Islet of Langerhans (tissue), 1 donor: ENCODE measurements at regions not wholly inside any gene's neighbourhood (a gene's known extent, or its start where the extent isn't known, plus 50 kb on each side); places are given as distances from the start of the nearest gene placed in this dataset.

Source experiments
- FAIRE-seq: peaks from one replicate; lab custom pipeline; 2011; peaks lifted over from hg19 to GRCh38; lab: Jason Lieb, UNC

GRCh38 chr12:91920276-91920675 is 225.4 kb downstream of the BTG1 start:
- FAIRE-seq, result no peak

DNA sequence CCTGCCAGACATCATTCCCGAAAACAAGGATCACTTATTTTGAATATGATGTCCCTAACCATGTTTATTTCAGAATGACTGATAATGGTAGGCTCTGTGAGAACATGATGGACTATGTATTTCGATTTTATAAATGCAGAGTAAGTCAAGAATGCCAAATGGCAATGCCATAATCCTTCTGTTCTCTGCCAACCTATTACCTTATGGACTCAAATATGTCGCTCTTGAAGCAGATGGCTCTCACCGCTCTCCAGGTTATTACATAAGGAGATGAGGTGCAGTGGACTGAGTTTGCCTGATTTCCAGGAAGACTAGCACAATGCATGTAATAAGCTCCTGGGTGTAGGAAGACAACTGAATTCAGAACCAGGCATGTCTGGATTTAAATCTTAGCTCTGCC is 227.2 kb downstream of the BTG1 start:
- no peak for FAIRE-seq

GRCh38 chr12:91914701-91915100 is 230.9 kb downstream of the BTG1 start:
- no peak for FAIRE-seq

- FAIRE-seq, result no peak
These were observed 232.0 kb downstream of the BTG1 start for GRCh38 chr12:91913651-91914050.

DNA sequence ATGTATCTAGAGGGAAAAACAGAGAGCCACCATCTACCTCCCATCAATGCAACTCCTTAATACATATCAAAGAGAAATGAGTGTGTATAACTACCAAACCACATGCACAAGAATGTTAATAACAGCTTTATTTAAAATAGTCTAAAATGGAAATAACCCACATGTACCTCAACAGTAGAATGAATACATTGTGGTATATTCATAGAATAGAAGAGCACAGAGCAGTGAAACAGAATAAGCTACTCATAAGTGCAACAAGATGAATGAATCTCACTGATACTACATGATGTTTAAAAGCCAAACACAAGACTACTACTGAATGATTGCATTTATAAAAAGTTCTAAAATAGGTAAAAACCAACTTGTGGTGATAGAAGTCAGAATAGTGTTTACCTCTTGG is 232.5 kb downstream of the BTG1 start:
- no peak for FAIRE-seq

DNA sequence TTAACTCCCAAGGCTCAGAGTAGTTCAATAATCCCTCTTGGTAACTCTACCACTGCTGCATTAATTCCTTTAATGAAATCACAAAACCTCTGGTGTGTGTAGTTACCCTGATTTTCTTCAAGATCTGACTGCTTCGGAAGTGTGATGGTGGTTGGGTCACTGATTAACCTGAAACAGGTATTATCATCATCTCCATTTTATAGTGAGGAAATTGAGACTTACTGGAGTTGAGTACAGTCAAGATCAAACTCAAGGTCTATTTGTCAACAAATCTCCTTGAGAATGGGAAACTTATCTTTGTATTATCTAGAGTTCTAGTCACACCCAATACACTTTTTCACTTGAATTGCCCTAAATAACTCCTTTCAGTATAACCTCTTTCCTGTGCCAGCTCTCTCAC is 233.5 kb downstream of the BTG1 start:
- FAIRE-seq, result no peak

DNA sequence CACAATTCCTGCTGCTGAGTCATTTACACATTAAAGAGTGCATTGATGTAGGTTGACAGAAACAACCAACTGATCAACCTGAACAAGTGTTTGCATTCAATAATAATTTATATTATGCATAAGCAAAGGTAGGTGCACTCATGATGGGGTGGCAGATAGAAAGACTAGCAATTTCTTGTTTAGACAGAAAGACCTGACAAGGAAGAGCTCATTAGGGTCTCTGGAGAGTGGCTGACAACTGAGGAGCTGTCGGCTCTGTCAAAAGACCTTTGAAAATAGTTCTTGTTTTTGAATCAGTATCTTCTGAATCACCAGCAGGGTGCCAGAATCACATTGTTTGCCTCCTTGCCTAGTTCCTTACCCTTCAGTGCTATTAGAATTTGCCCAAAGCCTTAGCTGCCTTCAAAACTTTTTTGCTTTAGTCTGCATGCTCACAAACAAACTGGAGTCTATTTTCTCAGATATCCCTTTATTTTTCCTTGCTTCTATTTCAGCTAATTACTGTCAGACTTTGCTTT is 234.7 kb downstream of the BTG1 start:
- FAIRE-seq, result no peak

GRCh38 chr12:91902860-91903683 is 242.6 kb downstream of the BTG1 start:
- FAIRE-seq, result no peak

GRCh38 chr12:91901381-91902074 is 244.1 kb downstream of the BTG1 start:
- FAIRE-seq, result no peak

- no peak for FAIRE-seq
These were observed 244.7 kb downstream of the BTG1 start for GRCh38 chr12:91900971-91901370.

DNA sequence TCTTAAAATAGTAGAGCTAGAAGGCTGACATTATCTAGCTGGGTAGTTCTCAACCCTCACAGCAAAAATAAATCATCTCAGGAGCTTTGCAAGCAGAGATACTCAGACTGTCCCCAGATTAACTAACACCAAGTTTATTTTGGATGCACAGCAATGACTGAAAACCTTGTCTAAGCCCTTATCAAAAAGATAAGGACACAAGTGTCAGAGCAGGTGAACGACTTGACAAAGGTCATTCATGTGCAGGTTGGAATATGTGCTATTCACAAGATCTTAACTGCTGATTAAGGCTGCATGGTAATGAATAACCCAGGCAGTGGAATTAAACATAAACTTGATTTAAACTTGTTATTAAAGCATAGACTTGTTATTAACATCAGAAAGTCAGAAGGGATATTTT is 246.6 kb downstream of the BTG1 start:
- FAIRE-seq, result no peak

DNA sequence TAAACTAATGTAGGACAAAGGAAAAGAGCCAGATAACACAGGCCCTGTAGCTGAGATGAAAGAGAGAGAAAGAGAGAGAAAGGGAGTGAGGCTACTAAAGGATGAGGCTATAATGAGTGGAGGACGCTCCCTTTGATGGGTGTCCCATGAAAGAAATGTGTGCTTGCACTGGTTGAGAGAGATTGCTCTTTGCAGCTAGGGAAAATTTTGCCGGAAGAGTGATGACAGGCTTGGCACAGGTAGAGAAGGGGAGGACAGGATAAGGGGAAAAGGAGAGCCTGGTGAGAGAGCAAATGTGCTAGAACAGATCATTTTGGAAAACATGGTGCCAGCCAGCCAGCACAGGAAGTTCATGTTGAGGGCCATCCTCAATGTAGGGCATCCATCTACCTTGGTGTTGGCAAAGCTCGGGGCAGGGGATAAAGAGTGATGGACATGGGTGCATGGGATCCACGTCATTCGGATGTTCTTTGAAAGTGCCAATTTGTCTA is 248.6 kb downstream of the BTG1 start:
- no peak for FAIRE-seq

- no peak for FAIRE-seq
These were observed 249.2 kb downstream of the BTG1 start for GRCh38 chr12:91896286-91897024.

- no peak for FAIRE-seq
These were observed 250.7 kb downstream of the BTG1 start for GRCh38 chr12:91894911-91895310.

DNA sequence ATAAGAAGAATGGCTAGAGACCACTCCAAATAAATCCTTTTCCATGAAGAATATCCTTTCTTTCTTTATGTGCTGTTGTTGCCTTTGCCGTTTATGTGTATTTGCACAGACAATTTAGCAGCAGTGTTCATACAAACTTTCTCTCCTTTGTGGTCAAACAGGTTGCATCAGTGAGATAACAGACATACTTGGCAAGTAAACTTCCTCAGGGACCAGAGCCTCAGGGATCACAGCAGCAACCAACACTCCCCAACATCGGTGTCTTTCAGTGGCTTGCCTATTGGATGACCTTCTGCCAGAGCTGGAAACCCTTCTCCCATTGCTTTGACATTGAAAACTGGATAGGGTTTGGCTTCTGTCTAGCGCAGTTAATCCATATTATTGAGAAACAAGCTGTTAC is 252.2 kb downstream of the BTG1 start:
- no peak for FAIRE-seq

DNA sequence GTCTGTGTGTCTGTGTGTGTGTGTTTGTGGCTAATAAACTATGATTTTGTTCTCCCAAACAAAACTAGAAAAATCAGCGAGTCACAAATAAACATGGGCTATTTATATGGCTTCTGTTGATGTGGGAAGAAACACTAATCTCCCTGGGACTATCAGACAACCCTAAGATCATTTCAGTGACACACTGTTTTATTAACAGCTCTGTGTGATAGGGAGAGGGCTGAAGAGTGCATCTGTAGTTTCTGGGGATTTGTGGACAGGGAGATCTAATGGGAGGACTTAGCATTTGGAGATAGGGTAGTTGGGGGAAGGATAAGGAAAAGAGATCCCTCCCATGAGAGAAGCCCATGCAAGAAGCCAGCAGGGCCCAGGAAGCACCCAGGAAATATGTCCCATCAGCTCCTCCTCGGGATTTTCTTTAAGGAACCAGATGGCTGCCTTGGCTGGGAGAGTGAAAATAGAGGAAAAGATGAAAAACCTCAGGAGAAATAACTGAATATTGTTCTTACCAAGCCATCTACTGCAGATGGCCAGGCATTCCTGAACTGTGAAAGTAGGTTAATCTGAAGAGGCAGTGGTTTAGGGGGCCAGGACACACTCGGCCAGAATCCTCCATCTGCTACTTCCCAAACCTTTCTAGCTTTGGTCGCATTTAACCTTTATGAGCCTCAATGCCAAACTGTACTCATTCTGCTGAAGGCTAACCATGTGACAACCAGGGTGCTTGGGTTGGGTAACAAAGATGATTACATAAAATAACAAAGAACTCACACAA is 253.4 kb downstream of the BTG1 start:
- FAIRE-seq, result no peak

- FAIRE-seq, result no peak
These were observed 254.9 kb downstream of the BTG1 start for GRCh38 chr12:91890742-91891141.

DNA sequence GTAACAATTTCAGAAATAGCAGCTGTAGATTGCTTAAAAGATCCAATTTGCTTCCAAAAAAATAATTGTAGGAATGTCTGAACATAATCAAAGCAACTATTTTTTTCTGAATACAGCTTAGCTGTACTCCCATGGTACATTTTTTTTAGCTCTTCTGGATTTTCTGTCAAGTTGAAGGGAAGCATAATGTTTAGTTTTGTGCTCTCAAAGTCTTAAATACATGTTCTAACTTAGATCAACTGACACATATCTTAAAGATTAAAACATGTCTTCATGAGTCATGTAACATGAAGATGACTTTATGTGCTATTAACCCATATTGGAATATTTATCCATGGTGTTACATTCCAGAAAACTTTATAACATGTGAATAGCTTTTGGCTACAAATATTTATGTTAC is 255.7 kb downstream of the BTG1 start:
- FAIRE-seq, result no peak

DNA sequence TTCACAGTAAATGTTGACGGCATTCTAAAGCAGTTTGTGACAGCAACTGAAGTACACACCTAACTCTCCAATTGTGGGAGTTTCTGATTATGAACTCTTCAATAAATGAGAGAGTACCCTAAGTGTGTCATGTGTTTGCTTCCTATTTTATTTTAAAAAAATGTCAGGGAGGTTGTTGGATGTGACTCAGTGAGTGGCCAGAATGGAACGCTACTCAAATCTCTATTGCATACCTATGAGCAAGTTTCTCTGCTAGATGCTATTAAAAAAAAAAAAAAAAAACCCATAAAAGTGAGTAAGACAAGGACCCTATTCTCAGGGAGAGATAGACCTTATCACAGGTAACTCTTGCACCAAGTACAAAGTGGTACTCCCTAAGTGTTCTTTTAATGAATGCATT is 256.6 kb downstream of the BTG1 start:
- FAIRE-seq, result no peak

GRCh38 chr12:91887957-91888356 is 257.7 kb downstream of the BTG1 start:
- no peak for FAIRE-seq

DNA sequence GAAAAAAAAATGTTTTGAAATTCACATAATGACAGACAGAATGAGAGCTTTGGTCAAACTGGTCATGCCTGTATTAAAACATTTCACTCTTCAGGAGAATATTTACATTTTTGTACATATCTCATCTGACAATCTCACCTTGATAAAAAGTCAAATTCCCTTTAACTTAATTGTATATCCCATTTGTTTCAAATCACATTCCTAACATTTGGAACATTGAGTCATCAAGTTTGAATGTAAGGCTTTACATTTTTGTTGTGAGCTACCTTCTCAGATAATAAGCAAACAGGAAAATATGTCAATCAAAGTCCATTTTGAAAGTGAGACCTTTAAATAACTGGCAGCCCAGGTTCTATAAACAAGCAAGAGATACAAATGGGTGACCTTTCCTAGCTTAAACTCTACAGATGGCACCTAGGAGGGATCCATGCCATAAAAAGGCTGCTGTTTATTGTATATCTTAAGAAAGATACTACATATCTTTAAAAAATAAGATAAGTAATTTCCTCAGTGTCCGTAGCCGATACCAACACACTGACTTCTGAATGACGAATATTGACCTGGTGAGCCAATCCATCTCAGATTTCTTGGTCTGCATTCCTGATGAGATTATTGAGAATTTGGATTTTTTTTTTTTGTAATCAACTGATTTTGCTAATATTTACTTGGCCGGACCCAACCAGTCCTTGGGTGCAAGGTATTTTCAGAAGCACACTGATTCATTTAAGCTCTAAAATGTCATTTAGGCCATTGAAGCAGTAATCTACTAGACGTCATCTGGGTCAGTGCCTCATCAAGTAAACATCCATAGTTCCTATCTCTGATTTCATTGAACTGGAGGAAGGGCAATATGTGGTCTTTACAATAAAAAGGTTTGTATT is 259.6 kb downstream of the BTG1 start:
- FAIRE-seq, result no peak
